Suprapubic skin (tissue), 4 donors: ENCODE measurements at regions not wholly inside any gene's neighbourhood (a gene's known extent, or its start where the extent isn't known, plus 50 kb on each side); places are given as distances from the start of the nearest gene placed in this dataset.

ENCODE experiments used
- CTCF ChIP-seq, 2 donors: fragments of 200-600 bp in 1 of 2; fragments of 450-650 bp in 1 of 2; sonication (generic) in 1 of 2; IDR thresholded peaks; one replicate each; pipeline ENCODE4 v1.5.1; 2016 to 2019; ENCODE audit warnings: antibody characterized with exemption in 2 of 2, mild to moderate bottlenecking in 1 of 2, moderate library complexity in 1 of 2
- POLR2A ChIP-seq, 2 donors: fragments of 450-650 bp; IDR thresholded peaks; one replicate each; pipeline ENCODE4 v1.6.1; 2017; ENCODE audit warnings: antibody characterized with exemption in 2 of 2, mild to moderate bottlenecking in 2 of 2, moderate library complexity in 2 of 2
- POLR2AphosphoS5 ChIP-seq, 3 donors: sonication (generic); formaldehyde crosslinking; IDR thresholded peaks; one replicate each; pipeline ENCODE4 v1.6.1; 2017; ENCODE audit warnings: antibody characterized with exemption in 3 of 3

DNA sequence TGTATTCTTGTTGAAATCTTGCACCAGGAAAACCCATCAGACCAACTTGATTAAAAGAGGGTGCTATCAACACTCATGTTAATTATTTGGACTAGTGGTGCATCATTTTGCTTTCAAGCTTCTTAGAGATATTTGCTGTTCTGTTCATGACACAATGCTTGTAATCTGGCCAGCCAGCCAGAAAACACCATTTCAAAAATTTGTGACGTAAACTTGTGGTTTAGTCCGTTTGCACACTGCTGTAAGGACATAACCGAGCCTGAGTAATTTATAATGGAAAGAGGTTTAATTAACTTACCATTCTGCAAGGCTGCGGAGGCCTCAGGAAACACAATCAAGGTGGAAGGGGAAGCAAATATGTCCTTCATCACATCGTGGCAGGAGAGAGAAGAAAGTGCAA, 374.3 kb upstream of the TGFBR2 start:
- TF ChIP-seq POLR2A (IDR thresholded peaks at IDR 0.05) (no peak), CTCF (IDR thresholded peaks at IDR 0.05) (no peak), POLR2AphosphoS5 (IDR thresholded peaks at IDR 0.05) (no peak)
